NCI-H1694 (cell line): ENCODE measurements at regions not wholly inside any gene's neighbourhood (a gene's known extent, or its start where the extent isn't known, plus 50 kb on each side); places are given as distances from the start of the nearest gene placed in this dataset.
"Not testable (repeated sequence)": the region's sequence is repeated elsewhere in the genome, so short reads cannot be mapped to it uniquely, and the experiment has no call there.

Experiments used
- DNase-seq: peaks from one replicate; lab custom pipeline; 2025; lab: John Stamatoyannopoulos, UW

DNA sequence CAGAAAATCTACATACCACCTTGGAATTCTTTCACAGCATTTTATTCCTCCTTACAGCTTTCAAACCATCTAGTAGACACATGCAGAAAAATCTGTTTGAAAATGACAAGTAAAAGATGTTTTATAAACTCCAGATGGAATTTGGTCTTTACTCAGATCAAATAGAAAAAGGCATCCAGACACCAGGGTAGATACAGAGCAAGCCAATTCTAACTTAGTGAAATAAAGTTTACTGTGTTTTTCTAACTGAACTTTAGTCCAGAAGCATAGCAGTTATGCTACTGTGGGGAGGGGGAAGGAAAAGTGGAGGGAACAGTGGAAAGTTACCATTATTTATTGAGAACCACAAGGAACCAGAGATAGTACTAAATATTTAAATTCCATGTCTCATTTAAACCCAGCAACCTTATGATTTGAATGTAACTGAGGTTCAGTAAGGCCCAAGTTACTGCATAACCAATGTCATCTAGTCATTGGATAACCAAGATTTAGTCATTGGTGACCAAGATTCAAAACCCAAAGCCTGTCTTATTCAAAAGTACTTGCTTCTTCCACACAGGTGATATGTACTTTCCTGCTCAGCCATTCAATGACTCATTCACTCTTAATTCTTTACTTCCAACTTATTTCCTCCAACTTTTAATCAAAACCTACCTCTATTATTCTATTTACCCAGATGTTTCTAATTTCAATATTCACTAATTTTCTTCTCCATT, 57.7 kb downstream of the RAD51AP2 start:
- no peak for DNase-seq

DNA sequence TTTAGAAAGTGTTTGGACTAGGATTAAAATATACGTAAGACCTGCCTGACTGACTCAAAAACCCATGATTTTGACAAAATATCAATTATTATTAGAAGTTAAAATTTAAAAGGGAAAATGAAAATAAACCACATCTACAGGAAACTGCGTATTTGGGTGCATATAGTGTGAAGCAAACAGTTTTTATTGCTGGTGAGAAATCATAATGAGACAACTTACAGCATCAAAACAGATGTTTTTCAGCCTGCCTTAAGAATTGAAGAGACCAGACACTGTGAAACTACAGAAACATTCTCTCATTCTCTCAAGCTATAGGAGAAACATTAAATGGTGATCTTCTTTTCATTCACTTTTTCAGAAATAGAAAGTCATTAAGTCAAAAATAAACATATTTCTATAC, 62.9 kb downstream of the RAD51AP2 start:
- DNase-seq: no peak

DNA sequence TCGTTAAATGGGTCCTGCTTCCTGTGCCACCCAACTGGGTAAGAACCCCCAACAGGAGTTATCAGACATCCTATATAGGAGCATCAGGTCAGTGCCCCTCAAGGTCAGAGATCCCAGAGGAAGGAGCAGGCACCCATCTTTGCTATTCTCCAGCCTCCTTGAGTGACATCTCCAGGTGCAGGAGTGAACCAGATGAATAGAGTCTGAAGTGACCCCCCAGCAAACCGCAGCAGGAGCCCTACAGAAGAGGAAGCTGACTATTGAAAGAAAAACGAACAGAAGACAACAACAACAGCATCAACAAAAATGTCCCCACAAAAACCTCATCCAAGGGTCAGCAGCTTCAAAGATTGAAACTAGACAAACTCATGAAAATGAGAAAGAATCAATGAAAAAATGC, 72.0 kb downstream of the RAD51AP2 start:
- not testable (repeated sequence) for DNase-seq

DNA sequence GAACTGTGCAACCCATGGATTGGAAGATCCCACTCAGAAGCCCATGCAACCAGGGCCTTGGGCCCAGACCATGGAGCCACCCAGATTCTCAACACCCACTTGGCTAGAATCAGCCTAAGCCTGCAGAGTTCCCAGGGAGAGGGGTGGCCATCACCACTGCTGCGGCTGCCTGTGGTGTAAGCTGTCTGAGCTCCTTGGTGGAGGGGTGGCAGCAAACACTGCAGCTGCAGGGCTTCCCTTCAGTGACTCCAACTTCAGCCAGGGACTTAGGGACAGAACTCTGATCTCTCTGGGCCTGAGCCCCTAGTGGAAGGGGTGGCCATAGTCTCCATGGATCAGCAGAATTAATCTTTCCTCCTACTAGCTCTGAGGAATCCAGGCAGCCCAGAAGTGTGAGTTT, 72.5 kb downstream of the RAD51AP2 start:
- no peak for DNase-seq

DNA sequence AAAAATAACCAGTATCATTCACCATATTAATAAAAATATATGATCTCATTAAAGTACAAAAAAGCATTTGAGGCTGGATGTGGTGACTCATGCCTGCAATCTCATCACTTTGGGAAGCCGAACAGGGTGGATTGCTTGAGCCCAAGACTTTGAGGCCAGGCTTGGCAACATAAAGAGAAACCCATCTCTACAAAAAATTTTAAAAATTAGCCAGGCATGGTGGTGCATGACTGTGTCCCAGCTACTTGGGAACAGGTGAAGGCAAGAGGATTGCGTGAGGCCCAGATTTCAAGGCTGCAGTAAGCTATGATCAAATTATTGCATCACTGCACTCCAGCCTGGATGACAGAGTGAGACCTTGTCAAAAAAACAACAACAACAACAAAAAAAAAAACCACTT, 75.9 kb downstream of the RAD51AP2 start:
- DNase-seq: no peak

DNA sequence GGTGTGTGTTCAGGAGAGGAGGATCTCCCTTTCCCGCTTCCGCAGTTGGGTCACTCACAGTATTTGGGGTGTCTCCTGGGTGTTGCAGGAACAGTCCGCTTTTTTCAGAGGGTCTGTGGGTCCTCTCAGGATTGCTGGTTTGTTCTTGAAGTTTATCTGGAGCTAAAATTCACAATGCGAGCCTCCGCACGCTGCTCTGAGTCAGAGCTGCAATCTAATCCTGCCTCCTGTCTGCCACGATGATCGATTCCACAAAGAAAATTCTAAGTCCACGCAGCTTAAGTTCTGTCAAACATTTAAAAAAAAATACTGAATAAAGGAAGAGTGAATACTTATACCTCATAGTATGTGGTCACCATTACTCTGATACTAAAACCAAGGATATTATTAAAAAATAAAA, 76.5 kb downstream of the RAD51AP2 start:
- DNase-seq: no peak

DNA sequence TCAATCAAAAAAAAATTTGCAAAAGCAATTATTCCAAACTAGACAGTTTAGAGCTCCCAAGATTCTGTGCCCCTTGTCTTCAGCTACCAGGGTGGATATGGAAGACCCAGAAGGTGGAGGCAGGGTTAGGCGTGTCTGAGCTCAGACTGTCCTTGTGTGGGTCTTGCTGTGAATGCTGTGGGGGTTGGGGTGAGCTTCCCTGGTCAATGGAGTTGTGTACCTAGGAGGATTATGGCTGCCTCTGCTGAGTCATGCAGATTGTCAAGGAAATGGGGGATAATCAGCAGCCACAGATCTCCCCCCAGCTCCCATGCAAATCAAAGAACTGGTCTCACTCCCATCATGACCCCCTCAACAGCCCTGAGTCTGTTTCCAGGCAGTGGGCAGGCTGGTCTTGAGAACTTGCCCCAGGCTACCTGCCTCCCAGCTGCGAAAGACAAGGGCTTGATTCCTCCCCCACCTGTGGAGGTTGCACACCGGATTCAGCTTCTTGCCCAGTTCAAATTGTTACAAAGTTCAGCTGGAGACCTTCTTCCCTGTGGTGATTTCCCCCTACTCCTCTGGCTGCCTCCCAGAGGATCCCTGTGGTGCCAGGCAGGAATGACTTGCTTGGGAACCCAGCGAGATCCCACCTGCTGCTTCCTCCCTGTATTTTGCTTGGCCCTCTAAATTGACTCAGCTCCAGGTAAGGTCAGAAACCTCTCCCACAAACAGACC, 77.0 kb downstream of the RAD51AP2 start:
- DNase-seq: no peak

DNA sequence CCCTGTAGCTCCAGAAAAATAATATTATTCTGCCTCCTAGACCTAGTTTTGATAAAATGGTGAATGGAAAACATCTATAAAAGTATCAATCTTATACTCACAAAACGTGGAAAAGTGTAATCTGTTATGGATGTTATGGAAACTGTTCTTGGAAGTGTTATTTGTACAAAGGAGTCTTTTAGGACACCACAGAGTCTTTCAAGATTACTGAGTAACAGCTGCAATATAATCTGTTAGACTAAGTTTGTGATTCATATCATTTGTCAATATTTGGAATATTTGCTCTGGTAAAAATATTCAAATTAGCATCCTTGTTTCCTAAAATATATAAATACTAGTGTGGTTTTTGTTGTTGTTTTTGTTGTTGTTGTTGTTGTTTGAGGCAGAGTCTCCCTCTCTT, 87.9 kb downstream of the RAD51AP2 start:
- no peak for DNase-seq

DNA sequence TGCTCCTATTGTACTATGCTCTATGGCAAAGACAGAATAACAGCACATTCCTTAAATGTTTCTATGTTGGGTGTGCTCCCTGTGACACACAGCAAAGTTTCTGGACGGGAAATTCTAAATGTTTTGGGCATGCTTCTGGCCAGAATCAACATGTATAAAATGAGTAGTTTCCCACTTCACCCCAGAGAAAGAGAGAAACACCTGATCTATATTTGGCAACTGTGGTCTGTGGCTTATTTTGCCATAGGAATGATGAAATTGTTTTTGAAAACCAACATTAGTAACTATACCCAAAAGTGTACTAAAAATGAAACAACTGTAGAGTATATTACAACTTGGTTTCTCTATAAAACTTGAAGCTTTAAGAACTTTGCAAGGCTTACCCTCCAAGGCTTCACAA, 89.1 kb downstream of the RAD51AP2 start:
- no peak for DNase-seq

DNA sequence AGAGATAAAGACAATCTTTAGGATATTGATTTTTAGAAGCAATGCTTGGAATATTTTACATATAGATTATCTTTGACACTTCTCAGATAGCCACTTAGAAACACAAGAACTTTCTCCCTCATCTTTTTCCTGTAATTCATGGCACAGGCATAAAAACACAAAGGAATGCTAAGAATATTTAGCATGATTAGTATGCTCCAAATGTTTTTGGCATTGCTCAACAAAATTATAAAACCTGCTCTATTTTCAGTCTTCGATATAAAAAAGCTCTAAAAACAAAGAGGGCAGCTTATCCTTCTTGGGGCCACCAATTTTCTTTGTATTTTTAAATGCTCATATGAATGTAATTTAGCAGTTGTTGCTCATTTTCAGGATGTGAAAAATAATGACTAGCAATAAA, 90.8 kb downstream of the RAD51AP2 start:
- no peak for DNase-seq

DNA sequence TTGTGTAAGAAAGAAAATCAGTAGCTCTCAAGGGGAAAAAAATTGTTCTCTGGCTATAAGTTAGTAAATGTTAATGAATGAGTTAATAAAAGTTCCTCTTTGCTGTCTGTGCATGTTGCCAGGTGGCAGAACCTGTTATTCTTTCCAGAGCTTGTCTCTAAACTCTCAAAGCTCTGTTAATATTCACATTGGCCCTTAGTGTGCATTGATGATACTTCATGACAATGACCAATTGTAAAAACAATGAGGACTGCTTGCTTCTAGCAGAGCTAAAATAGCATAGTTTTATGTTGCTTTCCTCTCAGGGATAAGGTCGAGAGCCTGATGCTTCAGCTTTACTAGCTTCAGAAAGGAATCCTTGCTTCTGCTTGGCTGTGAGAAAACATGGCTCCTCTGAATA, 91.5 kb downstream of the RAD51AP2 start:
- no peak for DNase-seq

DNA sequence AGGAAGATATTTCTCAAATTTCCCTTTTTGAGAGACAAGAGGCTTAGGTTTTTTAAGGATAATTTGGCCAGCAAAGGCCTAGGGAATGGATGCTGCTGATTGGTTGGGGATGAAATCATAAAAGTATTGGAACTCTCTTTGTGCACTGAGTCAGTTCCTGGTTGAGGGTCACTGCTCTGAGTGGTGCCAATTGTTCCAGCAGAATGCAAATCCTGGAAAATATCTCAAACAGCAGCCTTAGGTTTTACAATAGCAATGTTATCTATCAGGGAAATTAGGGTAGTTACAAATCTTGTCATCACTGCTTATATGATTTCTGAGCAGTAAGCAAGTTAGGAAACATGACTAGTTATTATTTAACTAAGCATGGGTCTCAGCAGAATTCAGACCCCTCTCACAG, 96.2 kb downstream of the RAD51AP2 start:
- DNase-seq: no peak

DNA sequence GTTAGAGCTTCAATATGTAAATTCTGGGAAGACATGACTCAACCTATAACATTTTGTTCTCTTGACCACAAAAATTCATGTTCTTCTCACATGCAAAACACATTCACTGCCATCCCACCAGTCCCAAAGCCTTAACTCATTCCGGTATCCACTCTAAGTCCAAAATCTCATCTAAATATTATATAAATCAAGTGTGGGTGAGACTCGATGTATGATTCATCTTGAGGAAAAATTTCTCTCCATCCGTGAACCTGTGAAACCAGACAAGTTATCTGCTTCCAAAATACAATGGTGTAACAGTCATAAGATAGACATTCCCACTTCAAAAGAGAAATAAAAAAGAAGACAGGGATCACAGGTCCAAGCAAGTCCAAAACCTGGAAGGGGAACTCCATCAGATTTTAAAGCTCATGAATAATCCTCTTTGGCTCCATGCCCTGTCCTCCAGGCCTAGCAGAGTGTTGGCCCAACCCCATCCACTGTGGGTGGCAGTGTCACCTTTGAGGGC, 101.3 kb downstream of the RAD51AP2 start:
- no peak for DNase-seq

DNA sequence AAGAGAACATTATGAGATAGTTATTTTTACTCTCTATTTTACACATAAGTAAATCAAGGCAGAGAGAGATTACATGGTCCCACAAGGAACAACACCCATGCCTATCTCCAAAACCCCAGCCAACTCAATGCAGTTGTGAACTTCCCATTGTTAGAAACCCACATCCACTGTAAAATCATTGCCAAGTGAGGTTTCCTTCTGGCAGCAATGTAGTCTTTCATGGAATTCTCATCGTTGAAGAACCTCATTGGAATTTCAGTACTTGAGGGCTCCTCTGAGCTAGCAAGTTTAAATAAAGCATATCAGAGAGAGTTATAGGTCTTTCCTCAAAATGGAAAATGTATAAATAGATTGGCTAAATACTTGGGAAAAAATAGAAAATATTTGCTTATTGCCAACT, 105.2 kb downstream of the RAD51AP2 start:
- no peak for DNase-seq

DNA sequence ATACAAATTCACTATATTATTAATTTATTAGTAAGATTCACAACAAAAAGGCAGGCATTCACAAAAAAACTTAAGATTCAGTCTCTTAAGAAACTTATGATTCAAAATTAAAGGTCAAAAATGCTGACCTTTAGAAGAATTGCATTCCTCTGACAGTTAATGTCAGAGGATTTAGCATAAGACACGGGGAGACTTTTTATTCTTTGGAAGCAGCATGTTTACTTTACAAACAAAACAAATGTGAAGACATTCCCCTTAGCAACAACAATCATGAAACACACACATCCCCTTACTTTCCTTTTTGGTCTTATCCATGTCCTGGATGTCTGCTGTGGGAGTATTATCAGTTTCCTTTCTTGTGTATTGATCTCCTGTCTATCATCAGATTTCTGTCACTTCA, 117.1 kb downstream of the RAD51AP2 start:
- no peak for DNase-seq

DNA sequence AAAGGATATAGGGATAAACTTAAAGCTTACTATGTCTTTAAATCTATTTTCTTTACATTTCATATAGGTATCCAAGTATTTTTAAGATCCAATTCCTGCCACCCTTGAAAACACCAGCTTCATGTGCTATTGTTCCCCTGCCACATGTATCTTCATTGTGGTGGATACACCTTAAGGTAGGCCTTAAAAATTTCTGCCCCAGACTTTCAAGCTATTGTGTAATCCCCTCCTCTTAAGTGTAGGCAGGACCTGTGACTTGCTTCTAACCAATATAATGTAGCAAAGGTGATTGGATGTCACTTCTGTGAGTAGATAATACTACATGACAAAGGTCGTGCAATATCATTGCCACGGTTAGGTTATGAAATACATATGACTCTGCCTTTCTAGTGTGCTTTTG, 119.5 kb downstream of the RAD51AP2 start:
- DNase-seq: no peak

DNA sequence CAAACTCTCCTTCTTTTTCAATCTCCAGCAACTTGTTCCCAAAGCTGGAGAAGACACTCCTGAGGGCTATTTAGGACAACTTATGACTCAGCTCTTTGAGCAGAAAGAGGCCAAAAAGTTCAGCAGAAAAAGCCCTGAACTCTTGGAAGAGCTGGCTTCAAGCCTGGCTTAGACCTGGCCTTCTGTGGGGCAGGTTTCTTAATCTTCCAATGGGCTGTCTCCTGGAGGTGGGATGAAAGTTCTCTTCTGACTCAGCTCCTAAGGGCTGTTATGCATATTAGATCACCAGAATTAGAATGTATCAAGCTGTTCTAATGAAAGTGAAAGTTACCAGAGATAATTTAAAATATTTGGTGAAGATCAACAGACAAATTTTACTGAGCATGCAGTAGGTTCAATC, 129.4 kb downstream of the RAD51AP2 start:
- DNase-seq: no peak

DNA sequence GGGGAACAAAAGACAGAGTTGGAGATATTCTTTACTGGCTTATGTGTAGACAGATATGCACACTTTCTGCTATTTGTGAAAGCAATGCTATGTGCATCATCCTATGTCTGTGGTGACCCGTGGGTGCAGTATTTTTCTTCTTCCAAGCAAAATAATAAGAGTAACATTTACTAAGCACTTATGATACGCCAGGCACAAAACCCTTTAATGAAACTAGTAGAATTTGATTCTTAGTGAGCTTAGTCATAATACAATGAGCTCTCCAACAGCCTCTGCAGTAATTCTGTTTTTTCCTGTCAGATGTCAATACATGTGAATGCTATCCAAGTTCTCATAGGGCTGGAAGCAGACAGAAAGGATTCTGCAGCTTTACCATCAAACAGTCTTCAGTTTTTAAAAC, 130.6 kb downstream of the RAD51AP2 start:
- DNase-seq: no peak

DNA sequence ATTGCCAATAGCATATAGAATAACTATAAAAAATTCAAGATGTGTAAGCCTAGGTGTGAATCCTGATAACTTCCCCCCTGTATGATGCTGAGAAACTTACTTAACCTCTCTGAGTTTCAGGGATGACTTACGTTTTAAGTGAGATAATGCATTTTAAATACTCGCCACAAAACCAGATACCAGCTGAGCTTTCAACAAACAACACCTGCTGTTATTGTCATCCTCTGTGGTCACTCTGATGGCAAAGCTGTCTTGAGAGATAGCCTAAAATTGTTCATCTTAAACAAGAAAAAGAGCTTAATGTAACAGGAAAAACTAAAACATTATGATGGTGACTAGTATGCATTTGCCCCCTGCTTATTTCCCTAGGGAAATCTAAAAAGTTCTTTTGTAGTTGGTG, 131.5 kb downstream of the RAD51AP2 start:
- DNase-seq: no peak

DNA sequence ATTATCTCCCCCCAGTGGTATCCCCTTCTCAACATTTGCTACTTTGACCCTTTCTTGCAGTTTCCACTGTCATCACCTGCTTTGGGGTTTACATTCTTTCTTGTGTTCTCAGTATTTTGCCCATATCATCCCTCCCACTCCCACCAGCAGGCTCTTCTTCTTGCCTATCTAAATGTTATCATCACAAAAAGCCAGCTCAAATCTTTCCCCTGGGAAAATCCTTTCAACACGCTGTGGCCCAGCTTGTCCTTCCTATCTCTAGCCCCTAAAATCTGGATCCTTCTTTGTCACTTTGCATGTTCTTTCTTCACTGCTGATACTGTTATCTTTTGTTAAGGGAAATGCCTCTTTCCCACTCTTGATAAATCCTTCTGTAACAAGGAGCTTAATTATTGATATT, 138.2 kb downstream of the RAD51AP2 start:
- DNase-seq: no peak

DNA sequence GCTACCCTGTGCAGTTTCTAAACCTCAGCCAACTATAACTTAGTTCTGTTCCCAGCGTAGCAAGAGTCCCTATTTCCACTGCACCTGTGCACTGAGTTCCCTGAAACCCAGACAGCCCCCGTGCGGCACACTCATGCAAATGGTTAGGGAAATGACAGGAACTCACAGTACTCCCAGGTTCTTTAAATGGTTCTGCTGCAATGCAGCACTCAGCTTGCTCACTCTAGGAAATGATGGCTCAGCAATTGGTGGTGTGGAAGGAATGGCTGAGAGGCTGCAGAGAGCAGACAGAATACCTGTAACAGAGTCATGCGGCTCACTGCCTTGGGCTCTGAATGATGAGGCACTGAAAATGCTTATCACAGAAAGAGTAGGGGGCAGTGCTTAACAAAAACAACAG, 143.0 kb downstream of the RAD51AP2 start:
- DNase-seq: no peak

DNA sequence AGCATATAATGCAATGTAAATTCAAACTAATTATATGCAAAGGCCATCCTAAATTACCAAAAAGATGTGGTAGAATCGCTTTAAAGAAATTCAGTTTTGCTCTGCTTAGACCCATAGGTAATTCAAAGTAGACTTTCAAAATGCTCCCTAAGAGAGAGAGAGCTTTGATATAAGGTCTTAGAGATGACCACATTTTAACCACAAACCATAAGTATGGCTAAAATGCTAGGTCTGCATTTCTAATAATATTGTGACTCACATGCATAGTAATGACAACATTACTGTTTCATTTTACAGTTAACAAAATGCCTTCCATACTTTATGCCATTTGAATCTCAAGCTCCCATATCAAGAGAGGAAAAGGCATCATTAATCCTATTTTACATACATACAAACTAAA, 144.5 kb downstream of the RAD51AP2 start:
- DNase-seq: no peak

DNA sequence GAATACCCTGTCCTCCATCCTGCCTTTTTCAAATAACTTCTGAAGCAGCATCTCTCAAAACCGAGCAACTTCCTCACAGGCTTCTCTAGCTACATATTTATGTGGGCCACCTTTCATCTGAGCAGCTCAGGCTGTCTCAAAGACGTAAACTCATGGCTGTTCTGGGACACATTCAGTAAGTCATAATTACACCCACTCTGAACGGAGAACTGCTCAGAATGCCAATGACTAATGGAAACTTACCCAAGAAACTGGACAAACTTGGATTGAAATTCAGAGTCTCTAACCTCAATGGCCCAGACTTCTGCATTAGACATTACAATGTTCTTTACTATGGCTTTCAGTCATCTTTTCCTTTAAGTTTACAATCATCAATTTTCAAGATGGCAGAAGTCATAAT, 145.2 kb downstream of the RAD51AP2 start:
- no peak for DNase-seq

DNA sequence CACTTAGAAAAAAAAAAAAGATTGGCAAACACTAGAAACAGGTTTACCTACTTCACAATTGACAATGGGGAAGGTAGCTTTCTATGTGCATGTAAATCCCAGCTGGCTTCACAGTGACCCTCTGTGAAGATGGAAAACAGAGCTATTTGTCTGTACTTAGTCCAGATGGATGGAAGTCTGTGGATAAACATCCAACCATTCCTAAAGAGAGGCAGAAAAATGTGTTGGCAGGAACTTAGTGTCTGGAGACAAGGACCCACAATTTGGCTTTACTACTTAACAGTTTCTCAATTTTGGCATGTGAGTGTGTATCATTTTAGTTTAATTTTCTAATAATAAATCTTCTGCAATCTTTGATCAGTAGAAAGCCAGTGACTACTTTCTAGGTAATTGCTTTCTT, 154.4 kb downstream of the RAD51AP2 start:
- DNase-seq: no peak
